ENCODE measurements at regions not wholly inside any gene's neighbourhood (a gene's known extent, or its start where the extent isn't known, plus 50 kb on each side); places are given as distances from the start of the nearest gene placed in this dataset.

- CTCF ChIA-PET, result interaction anchor here (0.6 kb wide), 1 partner anchor 22 kb away, joined by 3 read pairs; no protein-coding TSS in a partner anchor
- no peak for DNase-seq
- TF ChIP-seq, protein P1, sequence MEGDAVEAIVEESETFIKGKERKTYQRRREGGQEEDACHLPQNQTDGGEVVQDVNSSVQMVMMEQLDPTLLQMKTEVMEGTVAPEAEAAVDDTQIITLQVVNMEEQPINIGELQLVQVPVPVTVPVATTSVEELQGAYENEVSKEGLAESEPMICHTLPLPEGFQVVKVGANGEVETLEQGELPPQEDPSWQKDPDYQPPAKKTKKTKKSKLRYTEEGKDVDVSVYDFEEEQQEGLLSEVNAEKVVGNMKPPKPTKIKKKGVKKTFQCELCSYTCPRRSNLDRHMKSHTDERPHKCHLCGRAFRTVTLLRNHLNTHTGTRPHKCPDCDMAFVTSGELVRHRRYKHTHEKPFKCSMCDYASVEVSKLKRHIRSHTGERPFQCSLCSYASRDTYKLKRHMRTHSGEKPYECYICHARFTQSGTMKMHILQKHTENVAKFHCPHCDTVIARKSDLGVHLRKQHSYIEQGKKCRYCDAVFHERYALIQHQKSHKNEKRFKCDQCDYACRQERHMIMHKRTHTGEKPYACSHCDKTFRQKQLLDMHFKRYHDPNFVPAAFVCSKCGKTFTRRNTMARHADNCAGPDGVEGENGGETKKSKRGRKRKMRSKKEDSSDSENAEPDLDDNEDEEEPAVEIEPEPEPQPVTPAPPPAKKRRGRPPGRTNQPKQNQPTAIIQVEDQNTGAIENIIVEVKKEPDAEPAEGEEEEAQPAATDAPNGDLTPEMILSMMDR (IDR thresholded peaks at IDR 0.05; ENCODE audit: unreplicated experiment), result no peak
Measured at GRCh38 chr5:67992923-67993322, 222.6 kb upstream of the PIK3R1 start.

DNA sequence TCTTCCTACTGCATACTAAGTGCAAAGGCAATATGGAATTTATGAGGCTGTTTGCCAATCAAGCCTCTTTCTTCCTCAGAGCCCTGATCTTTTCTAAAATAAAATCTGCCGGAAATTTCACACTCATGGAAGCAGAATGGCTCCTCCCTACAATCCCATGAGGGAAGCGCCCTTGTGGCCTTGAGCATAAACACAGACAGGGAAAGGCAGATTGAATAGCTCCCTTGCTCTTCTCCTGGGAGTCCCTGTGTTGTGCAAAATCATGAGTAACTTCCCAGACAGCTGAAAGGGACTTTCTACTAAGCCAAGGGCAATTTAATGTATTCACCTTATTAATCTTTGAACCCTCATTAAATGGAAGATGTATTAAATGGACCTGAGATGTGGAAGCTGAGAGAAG, 226.1 kb upstream of the PIK3R1 start:
- Mint-ChIP-seq H3K27me3 (ENCODE audit: unreplicated experiment) (no peaks in the 10 kb centered on the region), H3K9me3 (ENCODE audit: low read depth, unreplicated experiment) (peaks cover 6% of the 10 kb centered on the region), H3K36me3 (ENCODE audit: insufficient read depth, unreplicated experiment) (no peaks in the 10 kb centered on the region), H3K27ac (ENCODE audit: unreplicated experiment) (no peak overlapping the region), H3K4me1 (ENCODE audit: low read depth, unreplicated experiment) (no peaks in the 10 kb centered on the region), H3K4me3 (ENCODE audit: low read depth, unreplicated experiment) (no peak overlapping the region)
- CTCF ChIA-PET, result no interaction called here
- BruUV-seq (replicated peaks), result no TSS peak
- DNase-seq, result no peak
- intact Hi-C loops (cut with micrococcal nuclease; ENCODE audit: unreplicated experiment), result no loop called here
- TF ChIP-seq, protein P1 (IDR thresholded peaks at IDR 0.05; ENCODE audit: unreplicated experiment), result no peak

More at GRCh38 chr5:67992923-67993322, 222.6 kb upstream of the PIK3R1 start:
- Mint-ChIP-seq H3K9me3 (ENCODE audit: low read depth, unreplicated experiment) (peaks cover 6% of the 10 kb centered on the region), H3K36me3 (ENCODE audit: insufficient read depth, unreplicated experiment) (no peaks in the 10 kb centered on the region), H3K4me3 (ENCODE audit: low read depth, unreplicated experiment) (no peak overlapping the region), H3K27me3 (ENCODE audit: unreplicated experiment) (no peaks in the 10 kb centered on the region), H3K4me1 (ENCODE audit: low read depth, unreplicated experiment) (peaks cover 8% of the 10 kb centered on the region), H3K27ac (ENCODE audit: unreplicated experiment) (no peak overlapping the region)
- intact Hi-C loops (cut with micrococcal nuclease; ENCODE audit: unreplicated experiment), result no loop called here
- BruUV-seq (replicated peaks), result no TSS peak

DNA sequence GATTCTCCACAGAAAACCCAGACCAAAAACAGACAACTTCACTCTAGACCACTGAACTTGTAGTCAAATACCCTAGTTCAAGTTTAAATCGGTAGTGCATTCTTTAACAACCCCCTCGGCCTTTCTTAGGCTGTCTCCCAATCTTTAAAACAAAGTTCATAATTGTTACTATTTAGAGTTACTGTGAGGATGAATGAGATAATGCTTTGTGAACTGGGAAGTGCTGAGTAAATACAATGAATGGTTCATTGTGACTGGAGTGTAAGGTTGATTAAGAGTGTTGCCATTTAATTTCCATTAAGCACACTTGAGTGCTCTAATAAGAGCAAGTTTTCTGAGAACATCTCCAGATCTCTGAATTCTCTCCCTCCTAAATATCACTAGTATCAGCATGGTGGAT, 228.8 kb upstream of the PIK3R1 start:
- H3K9me3 Mint-ChIP-seq (ENCODE audit: low read depth, unreplicated experiment), result no peaks in the 10 kb centered on the region
- H3K27ac Mint-ChIP-seq (ENCODE audit: unreplicated experiment), result no peak overlapping the region
- DNase-seq, result no peak
- BruUV-seq (replicated peaks), result no TSS peak
- TF ChIP-seq, protein P1 (IDR thresholded peaks at IDR 0.05; ENCODE audit: unreplicated experiment), result no peak
- intact Hi-C loops (cut with micrococcal nuclease; ENCODE audit: unreplicated experiment), result no loop called here
- CTCF ChIA-PET, result no interaction called here
- H3K4me1 Mint-ChIP-seq (ENCODE audit: low read depth, unreplicated experiment), result peaks cover 11% of the 10 kb centered on the region
- no peak overlapping the region for H3K4me3 Mint-ChIP-seq (ENCODE audit: low read depth, unreplicated experiment)
- peaks cover 6% of the 10 kb centered on the region for H3K36me3 Mint-ChIP-seq (ENCODE audit: insufficient read depth, unreplicated experiment)
- H3K27me3 Mint-ChIP-seq (ENCODE audit: unreplicated experiment), result no peaks in the 10 kb centered on the region

DNA sequence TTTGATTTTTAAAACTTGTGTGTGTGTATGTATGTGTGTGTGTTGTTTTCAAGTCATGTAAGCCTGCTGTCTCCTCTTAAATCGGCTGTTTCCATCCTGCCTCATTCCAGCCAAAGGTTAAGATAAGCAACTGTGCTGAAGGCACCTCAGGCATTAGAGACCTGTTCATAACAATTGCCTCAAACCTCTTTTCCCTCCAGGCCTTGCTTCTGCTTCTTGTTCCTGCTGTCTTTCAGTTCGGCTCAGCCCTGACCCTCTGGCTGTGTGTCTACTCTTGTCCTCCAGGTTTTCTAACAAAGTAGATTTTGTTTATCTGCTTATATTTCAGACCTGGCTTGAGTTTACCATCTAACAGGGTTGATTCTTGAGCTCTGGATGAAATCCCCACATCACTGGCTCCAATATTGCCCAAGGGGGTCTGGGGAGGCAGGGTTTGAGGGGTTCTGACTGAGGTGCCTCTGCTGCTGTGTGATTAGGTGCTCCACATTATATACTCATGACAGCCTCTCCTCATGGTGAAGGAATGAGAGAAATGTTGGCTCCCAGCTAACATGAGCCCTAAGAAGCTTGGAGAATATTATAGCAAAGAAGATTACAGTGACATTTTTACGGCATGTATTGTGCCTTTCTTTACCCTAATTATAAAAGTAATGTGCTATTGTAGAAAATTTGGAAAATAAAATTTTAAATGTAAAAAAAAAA, 229.7 kb upstream of the PIK3R1 start:
- intact Hi-C loops (cut with micrococcal nuclease; ENCODE audit: unreplicated experiment), result no loop called here
- H3K36me3 Mint-ChIP-seq (ENCODE audit: insufficient read depth, unreplicated experiment), result peaks cover 6% of the 10 kb centered on the region

More for the DNA sequence above, 229.7 kb upstream of the PIK3R1 start:
- Mint-ChIP-seq H3K4me3 (ENCODE audit: low read depth, unreplicated experiment) (no peak overlapping the region), H3K27ac (ENCODE audit: unreplicated experiment) (no peak overlapping the region), H3K9me3 (ENCODE audit: low read depth, unreplicated experiment) (no peaks in the 10 kb centered on the region), H3K27me3 (ENCODE audit: unreplicated experiment) (no peaks in the 10 kb centered on the region), H3K4me1 (ENCODE audit: low read depth, unreplicated experiment) (peaks cover 11% of the 10 kb centered on the region)
- TF ChIP-seq, protein P1 (IDR thresholded peaks at IDR 0.05; ENCODE audit: unreplicated experiment), result no peak
- CTCF ChIA-PET, result no interaction called here
- no peak for DNase-seq
- BruUV-seq (replicated peaks), result no TSS peak
